ENCODE measurements at regions not wholly inside any gene's neighbourhood (a gene's known extent, or its start where the extent isn't known, plus 50 kb on each side); places are given as distances from the start of the nearest gene placed in this dataset.

DNA sequence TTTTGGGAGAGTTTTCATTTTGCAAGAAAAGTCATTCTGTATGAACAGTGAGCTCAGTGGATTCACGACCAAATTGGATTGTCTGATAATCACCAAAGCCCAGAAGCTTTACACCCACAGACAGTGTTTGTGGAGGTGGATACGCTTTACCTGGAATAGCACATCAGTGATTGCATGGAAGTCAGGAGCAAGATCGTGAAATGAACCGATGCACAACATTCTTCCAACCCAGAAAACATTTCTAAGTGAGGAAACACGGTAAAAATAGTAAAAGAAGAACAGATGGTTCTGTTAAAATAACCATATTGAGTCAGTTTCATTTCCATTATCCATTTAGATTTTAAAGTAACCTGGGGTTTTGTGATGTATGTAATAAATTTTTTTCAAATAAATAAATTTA lies 478.2 kb upstream of the PFKP start:
- Histone ChIP-seq H3K9me3 (no peaks in the 10 kb centered on the region), H3K4me3 (no peak overlapping the region), H3K36me3 (no peaks in the 10 kb centered on the region), H3K27ac (no peak overlapping the region), H3K4me1 (no peaks in the 10 kb centered on the region), H3K27me3 (peaks cover 4% of the 10 kb centered on the region)
- ATAC-seq = no peak
- WGBS, 2 donors (ENCODE audit: low coverage in 1 of 2) = 49 to 74% methylated on average over 5 of the region's 5 CpGs
- TF ChIP-seq EP300 (IDR thresholded peaks at IDR 0.05) = no peak
- no peak for TF ChIP-seq POLR2A (IDR thresholded peaks at IDR 0.05)
- TF ChIP-seq, protein P1, sequence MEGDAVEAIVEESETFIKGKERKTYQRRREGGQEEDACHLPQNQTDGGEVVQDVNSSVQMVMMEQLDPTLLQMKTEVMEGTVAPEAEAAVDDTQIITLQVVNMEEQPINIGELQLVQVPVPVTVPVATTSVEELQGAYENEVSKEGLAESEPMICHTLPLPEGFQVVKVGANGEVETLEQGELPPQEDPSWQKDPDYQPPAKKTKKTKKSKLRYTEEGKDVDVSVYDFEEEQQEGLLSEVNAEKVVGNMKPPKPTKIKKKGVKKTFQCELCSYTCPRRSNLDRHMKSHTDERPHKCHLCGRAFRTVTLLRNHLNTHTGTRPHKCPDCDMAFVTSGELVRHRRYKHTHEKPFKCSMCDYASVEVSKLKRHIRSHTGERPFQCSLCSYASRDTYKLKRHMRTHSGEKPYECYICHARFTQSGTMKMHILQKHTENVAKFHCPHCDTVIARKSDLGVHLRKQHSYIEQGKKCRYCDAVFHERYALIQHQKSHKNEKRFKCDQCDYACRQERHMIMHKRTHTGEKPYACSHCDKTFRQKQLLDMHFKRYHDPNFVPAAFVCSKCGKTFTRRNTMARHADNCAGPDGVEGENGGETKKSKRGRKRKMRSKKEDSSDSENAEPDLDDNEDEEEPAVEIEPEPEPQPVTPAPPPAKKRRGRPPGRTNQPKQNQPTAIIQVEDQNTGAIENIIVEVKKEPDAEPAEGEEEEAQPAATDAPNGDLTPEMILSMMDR (IDR thresholded peaks at IDR 0.05) = no peak
- TF ChIP-seq POLR2AphosphoS5 (IDR thresholded peaks at IDR 0.05) = no peak

DNA sequence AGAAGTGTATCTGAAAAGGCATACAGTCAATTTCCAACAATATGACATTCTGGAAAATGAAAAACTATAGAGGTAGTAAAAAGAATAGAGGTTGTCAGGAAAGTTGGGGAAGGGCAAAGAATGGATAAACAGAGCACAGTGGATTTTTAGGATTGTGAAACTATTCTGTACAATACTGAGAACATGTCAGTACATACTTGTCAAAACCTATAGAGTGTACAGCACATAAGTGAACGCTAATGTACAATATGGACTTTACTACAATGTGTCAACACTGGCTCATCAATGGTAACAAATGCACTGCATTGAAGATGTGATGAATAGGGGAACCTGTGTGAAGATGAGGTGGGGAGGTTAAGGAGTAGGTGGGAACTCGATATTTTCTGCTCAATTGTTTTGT lies 483.0 kb upstream of the PFKP start:
- Histone ChIP-seq H3K4me3 (no peak overlapping the region), H3K27ac (no peak overlapping the region), H3K9me3 (no peaks in the 10 kb centered on the region), H3K36me3 (no peaks in the 10 kb centered on the region), H3K4me1 (no peaks in the 10 kb centered on the region), H3K27me3 (no peaks in the 10 kb centered on the region)
- TF ChIP-seq EP300 (IDR thresholded peaks at IDR 0.05) (no peak), POLR2A (IDR thresholded peaks at IDR 0.05) (no peak), POLR2AphosphoS5 (IDR thresholded peaks at IDR 0.05) (no peak)
- TF ChIP-seq, protein P1 (IDR thresholded peaks at IDR 0.05) = no peak
- 78 to 85% methylated on average over 2 of the region's 2 CpGs for WGBS, 2 donors (ENCODE audit: low coverage in 1 of 2)
- ATAC-seq = no peak

DNA sequence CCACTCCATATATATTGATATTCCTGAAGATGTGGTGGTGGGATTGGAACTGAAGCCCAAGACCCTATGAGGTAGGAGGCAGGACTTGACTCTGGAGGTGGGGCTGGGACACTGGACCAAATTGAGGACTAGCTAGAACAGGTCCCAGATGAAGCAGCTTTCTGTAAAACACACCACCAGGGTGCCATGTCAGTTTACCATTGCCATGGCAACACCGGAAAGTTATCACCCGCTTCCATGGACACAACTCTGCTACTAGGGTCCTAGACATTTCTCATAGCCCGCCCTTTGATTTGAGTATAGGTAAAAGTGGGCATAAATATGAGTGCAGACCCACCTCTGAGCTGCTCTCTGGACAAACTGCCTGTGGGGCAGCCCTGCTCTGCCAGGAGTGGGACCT lies 490.5 kb upstream of the PFKP start:
- no peak for ATAC-seq
- H3K9me3 ChIP-seq = no peaks in the 10 kb centered on the region
- H3K36me3 ChIP-seq = no peaks in the 10 kb centered on the region
- H3K27ac ChIP-seq = no peak overlapping the region
- no peak overlapping the region for H3K4me3 ChIP-seq
- WGBS, 2 donors (ENCODE audit: low coverage in 1 of 2) = no CpG with 5 or more reads among the region's 3 CpGs
- no peaks in the 10 kb centered on the region for H3K4me1 ChIP-seq
- no peaks in the 10 kb centered on the region for H3K27me3 ChIP-seq
- TF ChIP-seq EP300 (IDR thresholded peaks at IDR 0.05) (no peak), POLR2AphosphoS5 (IDR thresholded peaks at IDR 0.05) (no peak), POLR2A (IDR thresholded peaks at IDR 0.05) (no peak)
- TF ChIP-seq, protein P1 (IDR thresholded peaks at IDR 0.05) = no peak

DNA sequence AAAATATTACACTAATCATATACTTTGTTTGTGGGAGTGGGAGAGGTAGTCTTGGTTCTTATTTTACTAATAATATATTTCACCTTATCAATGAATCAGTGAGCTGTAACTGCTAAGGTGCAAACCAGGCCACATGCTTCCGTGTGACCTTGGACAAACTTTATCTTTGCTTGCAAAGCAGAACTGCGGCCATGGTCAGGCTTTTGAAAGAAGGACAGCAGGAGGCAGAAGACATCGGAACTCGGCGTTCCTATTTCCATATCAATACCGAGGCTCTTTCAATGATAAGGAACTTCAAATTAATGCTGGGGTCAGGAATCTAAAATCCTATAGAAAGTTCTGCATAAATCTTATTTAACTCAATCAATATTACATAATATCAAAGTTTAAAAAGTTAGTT lies 491.9 kb upstream of the PFKP start:
- no peaks in the 10 kb centered on the region for H3K36me3 ChIP-seq
- TF ChIP-seq, protein P1 (IDR thresholded peaks at IDR 0.05) = no peak
- TF ChIP-seq POLR2AphosphoS5 (IDR thresholded peaks at IDR 0.05) (no peak), EP300 (IDR thresholded peaks at IDR 0.05) (no peak), POLR2A (IDR thresholded peaks at IDR 0.05) (no peak)
- WGBS, 2 donors (ENCODE audit: low coverage in 1 of 2) = 46 to 59% methylated on average over 6 of the region's 6 CpGs
- no peaks in the 10 kb centered on the region for H3K27me3 ChIP-seq
- no peak overlapping the region for H3K4me3 ChIP-seq
- no peak for ATAC-seq
- H3K27ac ChIP-seq = no peak overlapping the region
- H3K4me1 ChIP-seq = no peaks in the 10 kb centered on the region
- H3K9me3 ChIP-seq = no peaks in the 10 kb centered on the region

DNA sequence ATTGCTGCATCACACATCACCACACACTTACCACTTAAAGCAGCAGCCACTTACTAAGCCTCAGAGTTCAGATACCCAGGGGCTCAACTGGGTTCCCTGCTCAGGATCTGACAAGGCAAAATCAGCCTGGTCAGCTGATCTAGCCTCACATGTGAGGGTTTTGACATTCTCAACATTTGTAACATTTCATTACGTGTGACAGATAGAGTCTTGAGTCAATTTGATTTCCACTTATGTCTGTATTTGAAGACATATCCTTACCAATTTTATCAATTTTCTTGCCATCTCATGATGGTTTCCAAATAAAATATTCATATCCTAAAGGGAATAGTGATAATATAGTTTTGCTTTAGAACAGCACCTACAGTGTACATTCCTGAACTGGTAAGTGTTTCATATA lies 494.7 kb upstream of the PFKP start:
- H3K27me3 ChIP-seq = peaks cover 3% of the 10 kb centered on the region
- H3K36me3 ChIP-seq = no peaks in the 10 kb centered on the region
- H3K9me3 ChIP-seq = no peaks in the 10 kb centered on the region
- no peaks in the 10 kb centered on the region for H3K4me1 ChIP-seq
- H3K4me3 ChIP-seq = no peak overlapping the region
- ATAC-seq = no peak
- no peak overlapping the region for H3K27ac ChIP-seq
- TF ChIP-seq POLR2A (IDR thresholded peaks at IDR 0.05) (no peak), EP300 (IDR thresholded peaks at IDR 0.05) (no peak), POLR2AphosphoS5 (IDR thresholded peaks at IDR 0.05) (no peak)
- TF ChIP-seq, protein P1 (IDR thresholded peaks at IDR 0.05) = no peak
- WGBS, 2 donors (ENCODE audit: low coverage in 1 of 2) = 83 to 95% methylated on average over 1 of the region's 1 CpG
